Neural progenitor cell (in vitro differentiated cells): ENCODE measurements at regions not wholly inside any gene's neighbourhood (a gene's known extent, or its start where the extent isn't known, plus 50 kb on each side); places are given as distances from the start of the nearest gene placed in this dataset.

Experiments used
- CTCF ChIP-seq: fragments of 200-600 bp; sonication (generic); IDR thresholded peaks from 2 replicates; pipeline ENCODE4 v1.5.1; 2017; ENCODE audit warnings: antibody characterized with exemption, mild to moderate bottlenecking
- EZH2 ChIP-seq: fragments of 200-600 bp; sonication (generic); IDR thresholded peaks from 2 replicates; pipeline ENCODE4 v1.6.1; 2017; ENCODE audit warnings: antibody characterized with exemption, mild to moderate bottlenecking, moderate library complexity
- EZH2phosphoT487 ChIP-seq: fragments of 200-600 bp; sonication (generic); IDR thresholded peaks from 2 replicates; pipeline ENCODE4 v1.6.1; 2017; ENCODE audit warnings: antibody characterized with exemption

- no peak for TF ChIP-seq CTCF
- TF ChIP-seq EZH2phosphoT487: no peak
- no peak for TF ChIP-seq EZH2
Observed at GRCh38 chr12:89781156-89781555, 72.5 kb upstream of the ATP2B1 start.
